IMR-90 (cell line): ENCODE measurements at regions not wholly inside any gene's neighbourhood (a gene's known extent, or its start where the extent isn't known, plus 50 kb on each side); places are given as distances from the start of the nearest gene placed in this dataset.

Experiments used
- ATAC-seq: fragments of 200-7000 bp; cut with Tn5 transposase; 2 replicates; pipeline ENCODE4 v1.9.1; 2020; ENCODE audit warnings: low read depth, mild to moderate bottlenecking, moderate library complexity
- BruUV-seq: library from RNA; stranded (reverse); fragments of 400-500 nt; replicated peaks from 2 replicates; lab custom pipeline; 2021; lab: Mats Ljungman, UMichigan
- CTCF ChIA-PET: fragments of 300-600 bp; formaldehyde crosslinking; extraction: SDS; loops from one replicate; lab custom pipeline; 2021; ENCODE audit warnings: antibody characterized with exemption; lab: Yijun Ruan, JAX
- POLR2A ChIA-PET: fragments of 300-600 bp; sonication (Branson Sonifier 250); formaldehyde crosslinking; loops from one replicate; lab custom pipeline; 2022; ENCODE audit warnings: antibody characterized with exemption; ENCODE audit not compliant: unreplicated experiment; lab: Charles Lee
- DNase-seq: peaks from one replicate; pipeline ENCODE4 v3.0.0; 2013
- H2AFZ ChIP-seq: replicated peaks from 2 replicates; pipeline ENCODE3; 2013; ENCODE audit warnings: low read length, mild to moderate bottlenecking; ENCODE audit not compliant: poor library complexity
- H2AK5ac ChIP-seq: 2 replicates; pipeline ENCODE4 v1.6.1; 2013; ENCODE audit warnings: low read depth, low read length, inconsistent platforms
- H2AK9ac ChIP-seq: replicated peaks from 2 replicates; pipeline ENCODE3; 2013; ENCODE audit warnings: mild to moderate bottlenecking, low read depth, low read length, moderate library complexity; ENCODE audit not compliant: poor library complexity
- H2BK120ac ChIP-seq: 2 replicates; pipeline ENCODE4 v1.6.1; 2013; ENCODE audit warnings: low read depth, low read length, inconsistent platforms
- H2BK15ac ChIP-seq: 3 replicates; pipeline ENCODE4 v1.6.1; 2013; ENCODE audit warnings: low read depth, low read length, inconsistent platforms
- H2BK20ac ChIP-seq: 2 replicates; pipeline ENCODE4 v1.6.1; 2013; ENCODE audit warnings: low read depth, mild to moderate bottlenecking, inconsistent platforms, low read length, moderate library complexity
- H2BK5ac ChIP-seq: 2 replicates; pipeline ENCODE4 v1.6.1; 2013; ENCODE audit warnings: mild to moderate bottlenecking, low read depth, low read length, inconsistent platforms; ENCODE audit not compliant: poor library complexity, severe bottlenecking
- H3K14ac ChIP-seq: replicated peaks from 2 replicates; pipeline ENCODE4 v1.6.1; 2013; ENCODE audit warnings: low read depth, low read length, inconsistent platforms
- H3K18ac ChIP-seq: 2 replicates; pipeline ENCODE4 v1.6.1; 2013; ENCODE audit warnings: low read depth, low read length, control low read depth
- H3K23ac ChIP-seq: 2 replicates; pipeline ENCODE4 v1.6.1; 2013; ENCODE audit warnings: low read depth, low read length, inconsistent platforms
- H3K27ac ChIP-seq: 2 replicates; pipeline ENCODE4 v1.5.1; 2013; ENCODE audit warnings: mild to moderate bottlenecking, control low read depth, low read length; ENCODE audit not compliant: insufficient read depth
- H3K27me3 ChIP-seq: 2 replicates; pipeline ENCODE4 v1.6.1; 2013; ENCODE audit warnings: low read length; ENCODE audit not compliant: control insufficient read depth, insufficient read depth
- H3K36me3 ChIP-seq: 2 replicates; pipeline ENCODE4 v1.6.1; 2013; ENCODE audit warnings: low read length, mixed read lengths; ENCODE audit not compliant: control insufficient read depth, insufficient read depth
- H3K4ac ChIP-seq: 2 replicates; pipeline ENCODE4 v1.6.1; 2013; ENCODE audit warnings: low read depth, low read length, inconsistent platforms
- H3K4me1 ChIP-seq: 2 replicates; pipeline ENCODE4 v1.6.1; 2013; ENCODE audit warnings: low read length, mixed read lengths; ENCODE audit not compliant: control insufficient read depth, insufficient read depth
- H3K4me2 ChIP-seq: 2 replicates; pipeline ENCODE4 v1.6.1; 2013; ENCODE audit warnings: low read depth, mild to moderate bottlenecking, control low read depth, low read length, moderate library complexity
- H3K4me3 ChIP-seq: 2 replicates; pipeline ENCODE4 v1.5.1; 2013; ENCODE audit warnings: low read depth, mild to moderate bottlenecking, control low read depth, low read length, moderate library complexity; ENCODE audit not compliant: insufficient read depth
- H3K56ac ChIP-seq: 2 replicates; pipeline ENCODE4 v1.6.1; 2013; ENCODE audit warnings: low read length, inconsistent platforms; ENCODE audit not compliant: insufficient read depth; ENCODE audit errors: extremely low read depth
- H3K79me1 ChIP-seq, 2 experiments: 2 replicates each; pipeline ENCODE4 v1.6.1; 2013; ENCODE audit warnings: low read length in 2 of 2, inconsistent platforms in 1 of 2, low read depth in 1 of 2
- H3K9ac ChIP-seq: 2 replicates; pipeline ENCODE4 v1.6.1; 2013; ENCODE audit warnings: low read depth, low read length, control low read depth
- H3K9me1 ChIP-seq: 2 replicates; pipeline ENCODE4 v1.6.1; 2013; ENCODE audit warnings: low read length, inconsistent platforms; ENCODE audit not compliant: insufficient read depth
- H3K9me3 ChIP-seq: 2 replicates; pipeline ENCODE4 v1.6.1; 2013; ENCODE audit warnings: low read length; ENCODE audit not compliant: control insufficient read depth, insufficient read depth
- H4K20me1 ChIP-seq: 2 replicates; pipeline ENCODE4 v1.6.1; 2013; ENCODE audit warnings: low read length, inconsistent platforms; ENCODE audit not compliant: insufficient read depth
- H4K5ac ChIP-seq: 2 replicates; pipeline ENCODE4 v1.6.1; 2013; ENCODE audit warnings: mild to moderate bottlenecking, low read depth, low read length, control low read depth
- H4K8ac ChIP-seq, 2 experiments: 2 replicates each; pipeline ENCODE4 v1.6.1; 2013; ENCODE audit warnings: low read depth in 2 of 2, low read length in 2 of 2, control low read depth in 1 of 2, inconsistent platforms in 1 of 2
- H4K91ac ChIP-seq: 2 replicates; pipeline ENCODE4 v1.6.1; 2013; ENCODE audit warnings: low read depth, low read length, inconsistent platforms; ENCODE audit not compliant: insufficient read depth
- BHLHE40 ChIP-seq: fragments of 150-350 bp; IDR thresholded peaks from 2 replicates; pipeline ENCODE4 v1.6.1; 2016; ENCODE audit warnings: mild to moderate bottlenecking, low read depth, low read length
- CHD1 ChIP-seq: IDR thresholded peaks from 2 replicates; pipeline ENCODE4 v1.6.1; 2012; ENCODE audit warnings: low read depth, low read length, improper control_type of control experiment
- CTCF ChIP-seq: conservative IDR thresholded peaks from 2 replicates; pipeline ENCODE4 v1.5.1; 2012; ENCODE audit warnings: mild to moderate bottlenecking, low read depth, low read length, improper control_type of control experiment
- MAFK ChIP-seq: IDR thresholded peaks from 2 replicates; pipeline ENCODE4 v1.6.1; 2012; ENCODE audit warnings: low read depth, low read length, improper control_type of control experiment
- MAZ ChIP-seq: IDR thresholded peaks from 2 replicates; pipeline ENCODE4 v1.6.1; 2012; ENCODE audit warnings: low read depth, mild to moderate bottlenecking, low read length, improper control_type of control experiment, moderate library complexity, borderline replicate concordance
- MXI1 ChIP-seq: IDR thresholded peaks from 2 replicates; pipeline ENCODE4 v1.6.1; 2012; ENCODE audit warnings: low read depth, mild to moderate bottlenecking, low read length, moderate library complexity, borderline replicate concordance
- NFE2L2 ChIP-seq: fragments of 150-350 bp; IDR thresholded peaks from 2 replicates; pipeline ENCODE4 v1.6.1; 2016; ENCODE audit warnings: low read depth, mild to moderate bottlenecking, low read length
- POLR2A ChIP-seq: IDR thresholded peaks from 2 replicates; pipeline ENCODE4 v1.6.1; 2012; ENCODE audit warnings: mild to moderate bottlenecking, low read depth, low read length
- RAD21 ChIP-seq: IDR thresholded peaks from 2 replicates; pipeline ENCODE4 v1.6.1; 2012; ENCODE audit warnings: low read length, improper control_type of control experiment
- RCOR1 ChIP-seq: IDR thresholded peaks from 2 replicates; pipeline ENCODE4 v1.6.1; 2012; ENCODE audit warnings: mild to moderate bottlenecking, low read length, improper control_type of control experiment; ENCODE audit not compliant: insufficient replicate concordance
- RFX5 ChIP-seq: IDR thresholded peaks from 2 replicates; pipeline ENCODE4 v1.8.0; 2012; ENCODE audit warnings: low read depth, mild to moderate bottlenecking, low read length, moderate library complexity
- USF2 ChIP-seq: fragments of 150-350 bp; IDR thresholded peaks from 2 replicates; pipeline ENCODE4 v1.6.1; 2017; ENCODE audit warnings: mild to moderate bottlenecking, antibody characterized with exemption, low read length, low read depth
- WGBS, 2 experiments: methylation state at CpG; one replicate each; pipeline versions ENCODE4 v1.1.5 to v1.1.7; 2013; ENCODE audit warnings: missing lambda C conversion rate in 2 of 2; ENCODE audit not compliant: insufficient read length in 1 of 2; ENCODE audit errors: extremely low coverage in 2 of 2; 5-methylcytosine and 5-hydroxymethylcytosine counted together
- dilution Hi-C: fragments of 300-500 bp; cut with HindIII; formaldehyde crosslinking; loops from one replicate; pipeline ENCODE4 v1.14.3; 2018; ENCODE audit warnings: low sequenced_read_pairs; ENCODE audit not compliant: unreplicated experiment
- in situ Hi-C: fragments of 300-500 bp; cut with MboI; formaldehyde crosslinking; loops from 3 replicates; pipeline ENCODE4 v1.14.3; 2019; ENCODE audit warnings: low sequenced_read_pairs, inconsistent platforms, mixed read lengths
- intact Hi-C: fragments of 100-400 bp; cut with micrococcal nuclease; formaldehyde crosslinking; loops from 2 replicates; pipeline ENCODE4 v1.10.0; 2022

GRCh38 chr19:27745978-27746542, 1466.9 kb downstream of the UQCRFS1 start:
- H2AK9ac ChIP-seq, result no peak overlapping the region
- WGBS, 2 experiments, result 87% methylated on average over 6 of the region's 11 CpGs; no CpG with 5 or more reads in 1 of the 2 experiments
- in situ Hi-C loops, result no loop called here

More at GRCh38 chr19:27745978-27746542, 1466.9 kb downstream of the UQCRFS1 start:
- intact Hi-C loops (no loop called here), dilution Hi-C loops (no loop called here)
- Histone ChIP-seq H3K9ac (no peak overlapping the region), H3K27ac (no peak overlapping the region), H4K8ac (no peak overlapping the region), H4K5ac (no peak overlapping the region), H2AFZ (no peak overlapping the region), H3K9me3 (no peaks in the 10 kb centered on the region), H3K56ac (no peak overlapping the region), H3K4me3 (no peak overlapping the region), H3K4ac (no peak overlapping the region), H3K9me1 (no peaks in the 10 kb centered on the region; the same call in 1 of the 2 replicates), H4K20me1 (no peaks in the 10 kb centered on the region), H3K36me3 (no peaks in the 10 kb centered on the region), H2BK5ac (no peak overlapping the region), H2BK120ac (no peak overlapping the region), H2BK15ac (no peak overlapping the region), H3K4me2 (no peak overlapping the region), H2AK5ac (no peak overlapping the region), H4K91ac (no peak overlapping the region), H3K4me1 (peaks cover 2% of the 10 kb centered on the region; the same call in 1 of the 2 replicates), H3K27me3 (no peaks in the 10 kb centered on the region), H3K79me1 (no peaks in the 10 kb centered on the region; a peak in 1 of 4 replicates), H3K14ac (no peak overlapping the region), H2BK20ac (no peak overlapping the region), H3K23ac (no peak overlapping the region), H3K18ac (no peak overlapping the region)
- no peak for TF ChIP-seq RCOR1
- TF ChIP-seq POLR2A, result no peak
- no peak for TF ChIP-seq NFE2L2
- no peak for TF ChIP-seq BHLHE40
- no peak for TF ChIP-seq MAZ
- no peak for TF ChIP-seq RFX5
- no peak for TF ChIP-seq CHD1
- TF ChIP-seq CTCF, result no peak
- TF ChIP-seq RAD21, result no peak
- TF ChIP-seq MAFK, result no peak
- TF ChIP-seq MXI1, result no peak
- TF ChIP-seq USF2, result no peak
- DNase-seq (no peak), ATAC-seq (no peak)
- no TSS peak for BruUV-seq
- ChIA-PET POLR2A (no interaction called here), CTCF (interaction anchor here (0.7 kb wide), 1 partner anchor 14 kb away, joined by 3 read pairs; no protein-coding TSS in a partner anchor)
